Right ventricle myocardium inferior (tissue), 1 donor: ENCODE measurements at regions not wholly inside any gene's neighbourhood (a gene's known extent, or its start where the extent isn't known, plus 50 kb on each side); places are given as distances from the start of the nearest gene placed in this dataset.

Experiments used
- ATAC-seq: fragments of 200-7000 bp; cut with Tn5 transposase; one replicate; pipeline ENCODE4 v1.9.1; 2020; ENCODE audit warnings: mild to moderate bottlenecking, moderate library complexity
- DNase-seq: peaks from one replicate; pipeline ENCODE4 v3.0.0; 2021; ENCODE audit errors: missing footprints
- intact Hi-C: fragments of 100-400 bp; cut with DNase I; formaldehyde crosslinking; loops from one replicate; pipeline ENCODE4 v1.11.0; 2022
- donor health status: DM: no; HTN: yes; CAD: no; lungs with severe emphysema.

DNA sequence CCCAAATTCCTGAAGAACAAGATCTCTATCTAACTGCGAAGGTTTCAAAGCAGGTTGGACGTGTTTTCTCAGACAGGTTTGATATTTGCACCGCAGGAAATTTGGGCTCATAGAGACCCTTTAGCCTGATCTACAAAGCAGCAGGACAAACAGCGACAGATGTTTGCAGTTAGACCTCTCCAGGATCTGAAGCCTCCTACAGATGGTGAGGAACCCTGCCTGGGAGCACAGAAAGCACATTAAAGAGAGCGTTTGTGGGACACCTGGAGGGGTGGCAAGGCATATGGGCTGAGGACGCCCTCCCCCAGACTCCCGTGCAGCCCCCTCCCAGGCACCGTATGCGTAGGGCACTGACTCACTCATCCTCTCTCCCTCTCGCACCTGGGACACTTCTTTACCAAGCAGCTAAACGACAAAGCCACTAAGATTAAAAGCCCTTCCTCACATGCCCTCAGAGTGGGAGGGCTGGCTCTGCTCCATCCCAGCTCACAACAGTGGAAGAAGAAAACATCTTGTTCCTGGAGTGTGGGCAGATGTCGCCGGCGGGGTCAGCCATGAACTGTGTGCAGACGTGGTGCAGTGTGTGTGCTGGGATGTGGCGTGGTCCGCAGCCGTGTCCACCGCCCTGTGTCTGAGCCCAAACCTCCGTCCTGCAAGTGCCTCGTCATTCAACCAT is 249.7 kb upstream of the AFDN start:
- intact Hi-C loops: no loop called here
- no peak for ATAC-seq
- DNase-seq: no peak

DNA sequence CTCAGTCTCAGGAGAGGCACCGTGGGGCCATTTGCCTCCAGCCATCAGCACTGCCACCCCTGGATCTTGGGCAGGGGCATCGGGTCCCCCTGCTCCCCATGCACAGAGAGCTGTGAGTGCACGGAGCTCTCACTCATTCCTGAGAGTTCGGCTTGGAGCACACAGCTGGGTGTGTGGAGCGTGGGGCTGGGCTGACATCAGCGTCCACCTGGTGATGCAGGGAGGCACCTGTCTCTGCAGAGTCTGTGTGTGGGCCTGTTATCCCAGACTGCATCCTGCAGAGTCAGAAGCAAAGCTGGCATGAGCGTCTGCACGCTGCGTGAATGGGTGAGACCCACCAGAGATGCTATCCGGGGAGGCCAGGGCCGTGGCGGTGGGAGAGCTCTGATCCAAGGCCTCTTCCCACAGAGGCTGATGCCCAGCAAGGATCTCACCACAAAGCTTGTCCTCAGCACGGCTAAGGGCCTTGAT is 248.8 kb upstream of the AFDN start:
- DNase-seq (no peak), ATAC-seq (no peak)
- intact Hi-C loops: no loop called here

DNA sequence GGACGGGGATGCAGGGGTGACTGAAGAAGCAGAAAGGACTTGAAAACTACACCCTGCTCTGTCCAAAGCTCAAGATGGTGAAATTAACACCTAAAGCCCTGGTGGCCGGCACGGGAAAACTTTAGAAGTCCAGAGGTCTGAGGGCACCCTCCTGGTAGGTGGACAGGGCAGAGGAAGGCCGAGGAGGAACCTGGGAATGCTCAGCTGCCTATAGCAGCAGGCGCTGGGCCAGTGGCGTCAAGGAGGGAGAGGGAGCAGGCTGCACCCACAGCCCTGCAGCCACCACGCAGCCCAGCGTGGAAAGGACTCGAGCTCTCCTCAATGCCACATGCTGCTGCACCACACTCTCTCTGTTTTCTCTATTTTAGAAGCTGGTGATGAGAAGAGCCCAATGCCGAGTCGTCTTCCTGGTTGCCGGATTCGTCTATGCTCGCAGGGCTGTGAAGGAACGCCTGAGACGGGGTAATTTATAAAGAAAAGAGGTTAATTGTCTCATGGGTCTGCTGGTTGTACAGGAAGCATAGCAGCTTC is 248.3 kb upstream of the AFDN start:
- DNase-seq: no peak
- no peak for ATAC-seq
- intact Hi-C loops: no loop called here

DNA sequence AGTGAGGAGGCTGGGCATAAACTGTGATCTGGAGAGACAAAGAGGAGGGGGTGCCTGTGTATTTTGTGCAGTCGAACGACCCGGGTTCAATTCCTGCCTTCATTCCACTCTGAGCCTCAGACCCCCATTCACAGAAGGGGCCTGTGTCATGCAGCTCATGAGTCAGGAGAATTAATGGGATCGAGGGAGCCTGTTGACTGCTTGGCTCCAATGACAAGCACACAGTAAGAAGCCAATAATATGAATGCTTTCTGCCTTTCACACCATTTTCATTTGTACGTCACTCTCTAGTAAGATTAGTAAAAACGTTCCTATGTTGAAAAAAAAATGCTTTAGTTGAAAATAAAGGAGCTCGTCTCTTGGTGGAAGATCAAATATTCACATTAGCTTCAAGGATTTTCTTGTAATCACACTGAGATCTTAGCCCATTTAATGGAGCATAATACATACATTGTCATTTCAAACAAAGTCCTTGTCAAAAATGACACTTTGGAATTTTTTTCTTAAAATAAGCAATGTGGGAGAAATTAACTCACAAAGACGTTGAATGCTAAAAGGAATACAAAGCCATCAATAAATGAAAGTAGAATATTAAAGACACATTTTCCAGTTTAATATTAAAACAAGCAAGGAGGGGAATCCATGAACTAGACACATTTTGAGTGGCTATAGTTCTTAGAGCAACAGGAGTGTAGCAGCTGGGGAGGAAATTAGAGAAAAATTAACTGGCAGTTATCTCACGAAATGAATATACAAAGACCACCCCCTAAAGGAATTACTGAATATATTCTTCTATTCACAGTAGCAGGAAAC is 246.7 kb upstream of the AFDN start:
- ATAC-seq: no peak
- intact Hi-C loops: no loop called here
- no peak for DNase-seq

DNA sequence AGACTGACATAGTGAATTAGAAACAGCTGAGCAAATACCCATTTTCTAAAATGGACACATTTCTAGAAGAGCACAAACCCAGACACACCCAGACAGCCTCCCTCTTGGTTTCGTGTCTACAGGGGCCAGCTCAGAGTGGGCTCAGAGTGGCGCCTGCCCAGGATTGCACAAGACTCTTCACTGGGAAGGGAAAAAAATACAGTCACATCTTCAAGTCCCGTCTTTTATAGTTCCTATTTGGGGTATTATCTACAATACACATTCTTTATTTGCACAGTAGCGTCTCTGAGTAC is 246.1 kb upstream of the AFDN start:
- intact Hi-C loops: no loop called here
- ATAC-seq (peak; percentile 74), DNase-seq (no peak)

DNA sequence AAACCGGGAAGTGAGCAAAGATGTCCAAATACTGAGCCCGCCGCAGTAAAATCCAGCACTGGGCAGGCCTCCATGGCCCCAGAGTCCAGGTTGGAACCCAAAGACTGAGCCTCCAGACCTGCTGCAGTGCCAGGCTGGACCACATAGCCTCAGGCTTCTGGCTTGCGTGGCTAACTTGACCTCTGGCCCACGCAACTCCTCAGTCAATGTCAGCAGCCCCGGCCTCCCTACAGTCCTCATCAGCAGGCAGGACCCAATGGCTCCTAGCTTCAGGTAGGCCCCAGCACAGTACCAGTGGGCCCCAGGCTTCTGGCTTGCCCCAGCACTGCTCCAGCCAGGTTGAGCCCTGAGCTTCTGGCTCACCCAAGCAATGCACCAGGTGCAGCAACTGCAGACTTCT is 245.1 kb upstream of the AFDN start:
- intact Hi-C loops: no loop called here
- no peak for ATAC-seq
- no peak for DNase-seq

DNA sequence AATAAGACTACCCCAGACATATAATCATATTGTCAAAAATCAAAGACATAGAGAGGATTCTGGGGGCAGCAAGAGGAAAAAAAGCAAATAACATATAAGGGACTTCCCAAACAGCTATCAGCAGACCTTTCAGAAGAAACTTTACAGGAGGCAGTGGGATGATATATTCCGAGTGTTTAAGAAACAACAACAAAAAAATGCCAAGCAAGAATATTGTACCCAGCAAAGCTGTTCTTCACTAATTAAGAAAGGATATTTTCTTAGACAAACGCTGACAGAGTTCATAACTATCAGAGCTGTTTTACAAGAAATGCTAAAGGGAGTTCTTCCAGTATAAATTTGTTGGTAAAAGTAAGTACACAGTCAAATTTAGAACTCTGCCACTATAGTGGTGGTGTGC is 243.3 kb upstream of the AFDN start:
- ATAC-seq (no peak), DNase-seq (no peak)
- intact Hi-C loops: no loop called here

DNA sequence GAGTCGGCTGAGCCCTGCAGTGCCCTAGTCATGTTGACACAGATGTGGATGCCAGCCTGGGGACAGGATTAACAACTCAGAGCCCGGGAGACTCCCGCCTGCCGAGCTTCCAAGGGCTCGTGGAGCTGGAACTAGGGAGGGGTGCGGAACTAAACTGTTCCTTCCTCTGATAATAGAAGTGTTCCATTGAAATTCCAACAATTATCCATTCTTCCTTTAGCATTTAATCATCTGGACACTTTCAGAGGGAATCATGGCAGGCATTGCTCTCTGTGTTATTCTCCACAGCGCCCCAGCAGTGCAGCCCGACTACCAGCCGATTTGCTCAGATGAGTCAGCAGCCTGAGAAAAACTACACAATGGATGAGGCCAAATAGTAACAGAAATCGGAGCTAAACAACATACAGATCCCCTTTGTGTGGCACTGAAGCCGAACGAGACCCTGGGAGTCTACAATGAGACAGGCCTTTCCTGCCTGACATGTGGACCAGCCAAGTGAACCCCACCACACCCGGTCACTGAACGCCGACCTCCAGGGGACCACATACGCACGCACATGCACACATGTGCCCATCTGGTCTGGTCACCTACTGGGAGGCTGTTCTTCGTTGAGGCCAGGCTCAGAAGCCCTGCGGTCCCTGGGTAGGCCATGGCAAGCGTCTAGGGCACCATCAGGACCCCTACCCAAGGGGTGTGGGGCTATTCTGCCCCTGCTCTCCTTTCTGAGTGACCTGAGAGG is 238.4 kb upstream of the AFDN start:
- intact Hi-C loops: no loop called here
- DNase-seq (no peak), ATAC-seq (no peak)

DNA sequence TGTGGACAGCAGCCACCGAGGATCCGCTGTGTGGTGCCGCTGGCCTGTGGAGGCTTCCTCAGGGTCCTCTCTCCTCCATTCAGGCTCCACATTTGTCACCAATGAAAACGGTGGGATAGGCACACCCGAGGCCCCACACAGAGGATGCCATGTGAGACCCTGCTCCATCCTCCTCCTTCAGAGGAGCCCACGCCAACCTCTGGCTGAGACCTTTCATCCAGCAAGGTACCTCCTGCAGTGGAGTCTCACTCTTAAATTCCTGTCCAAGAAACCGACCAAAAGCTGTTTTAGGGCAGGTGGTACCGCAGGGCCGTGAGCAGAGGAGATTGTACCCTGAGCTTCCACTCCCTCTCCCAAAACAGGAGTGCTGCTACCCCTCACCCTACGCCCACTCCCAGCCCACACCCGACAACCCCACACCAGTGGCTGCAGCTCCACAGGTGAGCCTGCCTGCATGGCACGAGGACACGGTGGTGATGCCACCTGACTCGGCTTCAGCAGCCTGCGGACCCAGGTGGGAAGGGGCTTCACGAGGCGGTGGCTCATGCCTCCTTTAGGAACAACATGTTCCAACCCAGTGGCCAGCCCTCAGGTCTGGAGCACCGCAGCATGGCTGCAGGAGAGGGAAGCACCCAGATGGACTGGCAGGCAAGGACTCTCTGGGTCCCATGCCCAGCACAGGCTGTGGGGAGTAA is 237.6 kb upstream of the AFDN start:
- intact Hi-C loops: no loop called here
- ATAC-seq (no peak), DNase-seq (no peak)

DNA sequence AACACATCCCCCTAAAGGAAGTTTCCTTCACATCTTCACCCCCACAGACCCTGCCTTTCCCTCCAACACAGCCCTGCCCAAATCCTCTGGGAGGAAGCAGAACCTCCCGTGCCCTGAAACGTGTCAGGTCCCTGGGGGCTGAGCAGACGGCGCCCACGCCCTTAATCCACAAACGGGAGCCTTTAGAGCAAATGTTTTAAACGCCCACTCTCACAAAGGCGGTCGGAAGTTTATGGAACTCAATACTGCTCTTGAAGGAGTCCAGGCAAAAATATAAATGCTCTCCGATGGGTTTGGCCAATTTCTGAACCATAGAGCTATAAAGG is 237.1 kb upstream of the AFDN start:
- intact Hi-C loops: no loop called here
- DNase-seq: no peak
- no peak for ATAC-seq

DNA sequence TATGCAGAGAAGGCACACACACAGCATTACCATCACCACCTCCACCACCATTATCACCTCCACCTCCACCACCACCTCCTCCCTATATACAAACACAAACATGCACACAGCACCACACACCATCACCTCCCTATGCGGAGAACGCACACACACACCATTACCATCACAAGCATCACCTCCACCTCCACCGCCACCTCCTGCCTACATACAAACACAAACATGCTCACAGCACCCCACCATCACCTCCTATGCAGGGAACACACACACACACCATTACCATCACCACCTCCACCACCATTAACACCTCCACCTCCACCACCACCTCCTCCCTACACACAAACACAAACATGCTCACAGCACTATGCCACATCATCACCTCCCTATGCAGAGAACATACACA is 236.5 kb upstream of the AFDN start:
- DNase-seq (no peak), ATAC-seq (no peak)
- intact Hi-C loops: no loop called here
